Activated CD4-positive, alpha-beta T cell treated with anti-CD3 and anti-CD28 coated beads, Interleukin-2, amount 10 ng/mL, durations not matched to agents 24 days and 14 days (primary cell): ENCODE measurements at regions not wholly inside any gene's neighbourhood (a gene's known extent, or its start where the extent isn't known, plus 50 kb on each side); places are given as distances from the start of the nearest gene placed in this dataset.

Experiments
- DNase-seq: peaks from one replicate; pipeline ENCODE4 v3.0.0; 2022
- H3K27ac Mint-ChIP-seq: one replicate; pipeline ENCODE4 v1.8.0; 2022; ENCODE audit warnings: mild to moderate bottlenecking, mixed read lengths
- H3K27me3 Mint-ChIP-seq: one replicate; pipeline ENCODE4 v1.8.0; 2022; ENCODE audit warnings: mixed read lengths
- H3K36me3 Mint-ChIP-seq: one replicate; pipeline ENCODE4 v1.8.0; 2022; ENCODE audit warnings: low read depth, mild to moderate bottlenecking, mixed read lengths
- H3K4me1 Mint-ChIP-seq: one replicate; pipeline ENCODE4 v1.8.0; 2021; ENCODE audit warnings: mixed read lengths
- H3K4me3 Mint-ChIP-seq: one replicate; pipeline ENCODE4 v1.8.0; 2022; ENCODE audit warnings: mild to moderate bottlenecking, moderate library complexity, mixed read lengths
- H3K9me3 Mint-ChIP-seq: one replicate; pipeline ENCODE4 v1.8.0; 2021; ENCODE audit warnings: mixed read lengths
- intact Hi-C: fragments of 100-400 bp; cut with micrococcal nuclease; formaldehyde crosslinking; loops from one replicate; pipeline ENCODE4 v1.15.1; 2023

- Mint-ChIP-seq H3K27ac (no peak overlapping the region), H3K4me3 (no peak overlapping the region), H3K4me1 (no peaks in the 10 kb centered on the region), H3K27me3 (no peaks in the 10 kb centered on the region), H3K36me3 (no peaks in the 10 kb centered on the region), H3K9me3 (no peaks in the 10 kb centered on the region)
- intact Hi-C loops: no loop called here
- DNase-seq: no peak
Observed at GRCh38 chr4:1504595-1505500, 98.6 kb upstream of the NKX1-1 start.

GRCh38 chr4:1503583-1504471 lies 97.6 kb upstream of the NKX1-1 start:
- intact Hi-C loops: no loop called here
- no peaks in the 10 kb centered on the region for H3K4me1 Mint-ChIP-seq

GRCh38 chr4:1502976-1503375 lies 96.7 kb upstream of the NKX1-1 start:
- DNase-seq: no peak
- Mint-ChIP-seq H3K27ac (no peak overlapping the region), H3K36me3 (no peaks in the 10 kb centered on the region), H3K4me1 (no peaks in the 10 kb centered on the region), H3K4me3 (no peak overlapping the region), H3K9me3 (no peaks in the 10 kb centered on the region), H3K27me3 (no peaks in the 10 kb centered on the region)
- intact Hi-C loops: no loop called here

More at GRCh38 chr4:1503583-1504471, 97.6 kb upstream of the NKX1-1 start:
- no peaks in the 10 kb centered on the region for H3K27me3 Mint-ChIP-seq
- no peaks in the 10 kb centered on the region for H3K9me3 Mint-ChIP-seq
- DNase-seq: no peak
- no peak overlapping the region for H3K4me3 Mint-ChIP-seq
- no peak overlapping the region for H3K27ac Mint-ChIP-seq
- no peaks in the 10 kb centered on the region for H3K36me3 Mint-ChIP-seq

DNA sequence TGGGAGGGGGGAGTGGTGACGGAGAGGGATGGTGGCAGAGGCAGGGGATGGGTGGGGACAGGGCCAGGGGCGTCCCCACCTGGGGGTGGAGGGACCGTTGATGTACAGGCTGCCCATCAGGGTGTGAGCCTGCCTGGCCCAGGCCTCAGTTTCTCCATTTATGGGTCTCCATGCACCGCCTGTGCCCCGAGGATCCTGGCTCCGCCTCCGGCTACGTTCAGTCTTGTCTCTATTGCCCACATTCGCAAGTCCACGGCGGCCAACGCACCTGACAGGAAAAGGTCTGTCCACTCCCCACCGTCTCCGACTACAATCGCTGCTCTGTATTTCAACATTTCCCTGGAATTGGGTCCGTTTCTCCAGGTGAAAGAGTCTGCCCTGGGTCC lies 96.3 kb upstream of the NKX1-1 start:
- Mint-ChIP-seq H3K4me3 (no peak overlapping the region), H3K36me3 (no peaks in the 10 kb centered on the region), H3K9me3 (no peaks in the 10 kb centered on the region), H3K4me1 (no peaks in the 10 kb centered on the region), H3K27ac (no peak overlapping the region), H3K27me3 (no peaks in the 10 kb centered on the region)
- intact Hi-C loops: no loop called here
- DNase-seq: no peak

DNA sequence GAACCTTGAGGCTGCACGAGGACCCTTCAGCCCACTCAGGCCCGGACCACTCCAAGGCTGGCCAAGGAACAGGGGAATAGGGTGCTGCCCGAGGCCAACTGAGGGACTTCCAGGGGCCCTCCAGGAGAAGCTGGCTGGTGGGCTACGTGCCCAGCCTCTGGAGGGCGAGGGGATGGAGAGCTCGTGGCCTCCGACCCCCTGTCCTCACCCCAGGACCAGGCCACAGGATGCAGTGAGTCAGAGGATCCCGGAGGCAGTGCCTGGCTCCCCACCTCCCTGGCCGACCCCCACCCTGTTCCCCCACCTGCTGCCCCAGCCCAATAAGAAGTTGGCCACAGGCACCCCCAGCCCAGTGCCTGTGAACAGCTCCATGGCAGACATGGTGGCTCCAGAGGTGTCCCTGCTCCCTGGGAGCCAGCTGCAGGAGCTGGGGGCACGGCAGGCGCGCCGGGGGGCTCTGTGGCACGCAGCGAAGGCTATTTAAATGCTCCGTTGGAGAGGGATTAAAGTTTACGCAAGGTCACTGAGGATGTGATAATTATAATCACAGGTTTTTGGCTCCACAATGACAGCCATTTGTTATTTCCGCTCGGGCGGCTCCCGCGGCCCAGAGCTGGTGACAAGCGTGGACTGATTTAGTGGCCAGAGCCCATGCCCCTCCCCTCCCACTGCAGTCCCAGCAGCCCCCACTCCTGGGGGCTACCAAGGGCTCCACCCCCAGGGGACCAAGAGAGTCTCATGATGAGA lies 95.7 kb upstream of the NKX1-1 start:
- H3K4me3 Mint-ChIP-seq: no peak overlapping the region
- no peak for DNase-seq
- H3K9me3 Mint-ChIP-seq: no peaks in the 10 kb centered on the region

GRCh38 chr4:1500966-1501753 lies 94.9 kb upstream of the NKX1-1 start:
- Mint-ChIP-seq H3K4me3 (no peak overlapping the region), H3K27ac (no peak overlapping the region), H3K4me1 (no peaks in the 10 kb centered on the region), H3K9me3 (no peaks in the 10 kb centered on the region), H3K36me3 (no peaks in the 10 kb centered on the region), H3K27me3 (no peaks in the 10 kb centered on the region)
- intact Hi-C loops: no loop called here
- DNase-seq: no peak

More for the DNA sequence above, 95.7 kb upstream of the NKX1-1 start:
- Mint-ChIP-seq H3K27ac (no peak overlapping the region), H3K36me3 (no peaks in the 10 kb centered on the region), H3K27me3 (no peaks in the 10 kb centered on the region), H3K4me1 (no peaks in the 10 kb centered on the region)
- intact Hi-C loops: no loop called here

GRCh38 chr4:1500231-1500965 lies 94.2 kb upstream of the NKX1-1 start:
- no peak overlapping the region for H3K4me3 Mint-ChIP-seq
- no peaks in the 10 kb centered on the region for H3K27me3 Mint-ChIP-seq
- H3K36me3 Mint-ChIP-seq: no peaks in the 10 kb centered on the region
- no peak for DNase-seq
- no peaks in the 10 kb centered on the region for H3K4me1 Mint-ChIP-seq
- no peak overlapping the region for H3K27ac Mint-ChIP-seq
- H3K9me3 Mint-ChIP-seq: no peaks in the 10 kb centered on the region
- intact Hi-C loops: no loop called here

DNA sequence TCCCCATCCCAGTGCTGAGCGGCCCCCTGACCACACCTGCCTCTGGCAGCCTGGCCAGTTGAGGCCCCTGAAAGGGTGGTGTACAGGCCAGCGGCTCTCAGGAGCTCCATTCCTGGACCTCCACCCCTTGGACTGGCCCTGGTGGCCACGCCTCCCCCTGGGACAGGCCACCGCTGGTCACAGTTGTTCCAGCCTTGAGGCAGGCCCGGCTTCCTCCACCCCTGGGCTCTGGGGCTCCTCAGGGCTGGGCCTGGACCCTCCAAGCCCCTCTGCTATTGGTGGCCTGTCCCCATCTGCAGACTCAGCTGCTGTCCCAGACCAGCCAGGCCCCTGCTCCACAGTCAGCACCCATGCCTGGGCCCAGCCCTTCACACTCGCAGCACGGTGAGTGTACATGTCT lies 93.2 kb upstream of the NKX1-1 start:
- H3K4me3 Mint-ChIP-seq: no peak overlapping the region
- no peak overlapping the region for H3K27ac Mint-ChIP-seq
- H3K36me3 Mint-ChIP-seq: no peaks in the 10 kb centered on the region
- DNase-seq: no peak
- H3K27me3 Mint-ChIP-seq: no peaks in the 10 kb centered on the region
- no peaks in the 10 kb centered on the region for H3K9me3 Mint-ChIP-seq
- H3K4me1 Mint-ChIP-seq: no peaks in the 10 kb centered on the region
- intact Hi-C loops: no loop called here

DNA sequence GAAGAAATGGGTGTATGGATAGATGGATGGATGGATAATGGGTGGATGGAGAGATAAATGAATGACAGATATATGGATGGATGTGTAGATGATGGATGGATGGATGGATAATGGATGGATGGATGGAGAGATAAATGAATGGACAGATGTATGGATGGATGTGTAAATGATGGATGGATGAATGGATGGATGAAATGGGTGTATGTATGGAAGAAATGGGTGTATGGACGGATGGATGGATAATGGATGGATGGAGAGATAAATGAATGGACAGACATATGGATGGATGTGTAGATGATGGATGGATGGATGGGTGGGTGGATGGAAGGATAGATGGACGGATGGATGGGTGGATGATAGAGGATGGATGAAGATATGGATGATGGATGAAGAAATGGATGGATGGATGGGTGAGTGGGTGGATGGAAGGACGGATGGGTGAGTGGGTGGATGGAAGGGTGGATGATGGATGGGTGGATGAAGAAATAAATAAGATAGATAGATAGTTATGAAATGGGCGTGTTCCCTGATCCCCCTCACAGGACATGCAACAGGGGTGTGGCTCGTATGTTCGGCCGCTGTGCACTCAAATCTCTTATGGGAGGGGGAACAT lies 91.1 kb upstream of the NKX1-1 start:
- no peaks in the 10 kb centered on the region for H3K27me3 Mint-ChIP-seq
- no peak overlapping the region for H3K27ac Mint-ChIP-seq
- intact Hi-C loops: no loop called here

DNA sequence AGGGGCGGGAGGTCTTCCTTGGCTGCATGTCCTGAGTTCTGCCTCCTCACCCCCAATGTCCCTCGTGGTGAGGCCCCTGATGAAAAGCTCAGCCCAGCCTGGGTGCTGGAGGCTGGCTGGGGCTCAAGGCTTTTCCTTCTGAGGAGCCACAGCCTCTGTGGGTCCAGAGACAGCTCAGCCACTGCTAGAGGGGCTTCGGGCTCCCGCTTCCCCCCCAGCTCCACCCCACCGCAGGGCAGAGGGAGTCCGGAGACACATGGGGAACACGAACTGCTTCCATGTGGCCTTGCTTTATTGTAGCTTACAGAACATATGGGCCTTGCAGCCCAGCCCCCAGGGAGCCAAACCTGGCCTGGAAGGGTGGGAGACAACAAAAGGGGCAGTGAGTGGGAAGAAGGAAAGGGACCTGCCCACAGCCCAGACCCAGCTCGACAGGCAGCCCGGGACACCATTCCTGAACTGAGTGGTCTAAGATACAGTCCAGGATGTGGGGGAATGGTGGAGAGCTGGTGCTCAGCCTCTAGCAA lies 89.9 kb upstream of the NKX1-1 start:
- H3K9me3 Mint-ChIP-seq: no peaks in the 10 kb centered on the region
- intact Hi-C loops: no loop called here
- no peak for DNase-seq
- H3K4me3 Mint-ChIP-seq: no peak overlapping the region
- H3K27ac Mint-ChIP-seq: no peak overlapping the region
- H3K36me3 Mint-ChIP-seq: no peaks in the 10 kb centered on the region
- H3K4me1 Mint-ChIP-seq: no peaks in the 10 kb centered on the region
- H3K27me3 Mint-ChIP-seq: no peaks in the 10 kb centered on the region

More for the DNA sequence above, 91.1 kb upstream of the NKX1-1 start:
- Mint-ChIP-seq H3K4me1 (no peaks in the 10 kb centered on the region), H3K4me3 (no peak overlapping the region), H3K36me3 (no peaks in the 10 kb centered on the region), H3K9me3 (no peaks in the 10 kb centered on the region)
- DNase-seq: no peak

DNA sequence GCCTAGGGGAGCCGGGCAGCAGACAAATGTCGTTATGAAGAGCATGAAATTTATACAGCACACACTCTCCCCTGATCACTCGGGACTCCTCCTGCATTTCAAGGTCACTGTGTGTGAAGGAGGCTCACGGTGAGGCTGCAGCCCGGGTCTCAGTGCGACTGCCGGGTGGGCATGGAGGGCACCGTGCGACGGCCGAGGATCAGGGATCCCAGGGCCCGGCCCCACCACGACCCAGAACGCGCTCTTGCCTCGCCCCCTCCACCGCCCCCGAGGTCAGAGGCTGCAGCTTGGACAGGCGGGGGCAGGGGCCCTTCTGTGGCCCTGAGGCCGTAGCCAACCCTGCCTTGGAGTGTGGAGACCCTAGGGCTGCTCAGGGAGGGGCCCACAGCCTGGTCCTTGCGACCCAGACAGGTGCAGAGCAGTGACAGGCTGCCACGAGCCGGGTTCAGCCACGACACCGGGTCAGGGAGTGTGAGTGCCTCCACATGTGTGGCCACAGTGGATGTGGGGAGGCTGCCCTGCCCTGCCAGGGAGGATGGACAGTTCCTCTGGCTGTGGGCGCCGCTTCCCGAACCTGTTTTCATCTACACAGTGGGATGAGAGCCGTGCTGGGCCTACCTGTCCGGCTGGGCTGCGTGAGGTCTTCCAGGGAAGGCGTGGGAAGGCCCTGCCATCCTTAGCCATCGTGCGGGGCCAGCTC lies 89.3 kb upstream of the NKX1-1 start:
- Mint-ChIP-seq H3K27ac (no peak overlapping the region), H3K9me3 (no peaks in the 10 kb centered on the region), H3K4me3 (no peak overlapping the region), H3K36me3 (no peaks in the 10 kb centered on the region), H3K4me1 (no peaks in the 10 kb centered on the region), H3K27me3 (no peaks in the 10 kb centered on the region)
- intact Hi-C loops: no loop called here
- DNase-seq: no peak
